ENCODE measurements at regions not wholly inside any gene's neighbourhood (a gene's known extent, or its start where the extent isn't known, plus 50 kb on each side); places are given as distances from the start of the nearest gene placed in this dataset.

- ATAC-seq (replicated peaks in 1 of 2) (no peak), DNase-seq (no peak)
- H3K27me3 Mint-ChIP-seq (ENCODE audit: low read depth), result peaks cover 11% of the 10 kb centered on the region
- no peak overlapping the region for H3K4me3 Mint-ChIP-seq
- no peak overlapping the region for H3K27ac Mint-ChIP-seq
- no peaks in the 10 kb centered on the region for H3K36me3 Mint-ChIP-seq (ENCODE audit: insufficient read depth in 2 of 2)
- no peaks in the 10 kb centered on the region for H3K4me1 Mint-ChIP-seq (ENCODE audit: low read depth)
- no peaks in the 10 kb centered on the region for H3K9me3 Mint-ChIP-seq
Measured at GRCh38 chr1:213647864-213648650, 339.7 kb upstream of the PROX1 start.

GRCh38 chr1:213649373-213649772 is 338.4 kb upstream of the PROX1 start:
- H3K27ac Mint-ChIP-seq, result no peak overlapping the region
- no peaks in the 10 kb centered on the region for H3K4me1 Mint-ChIP-seq (ENCODE audit: low read depth)
- H3K27me3 Mint-ChIP-seq (ENCODE audit: low read depth), result peaks cover 11% of the 10 kb centered on the region
- no peak for ATAC-seq (replicated peaks in 1 of 2)
- no peaks in the 10 kb centered on the region for H3K9me3 Mint-ChIP-seq
- DNase-seq, result no peak
- no peaks in the 10 kb centered on the region for H3K36me3 Mint-ChIP-seq (ENCODE audit: insufficient read depth in 2 of 2)
- H3K4me3 Mint-ChIP-seq, result no peak overlapping the region

- H3K27me3 Mint-ChIP-seq (ENCODE audit: low read depth), result peaks cover 11% of the 10 kb centered on the region
- H3K9me3 Mint-ChIP-seq, result no peaks in the 10 kb centered on the region
- DNase-seq (no peak), ATAC-seq (replicated peaks in 1 of 2) (no peak)
- H3K27ac Mint-ChIP-seq, result no peak overlapping the region
- no peaks in the 10 kb centered on the region for H3K4me1 Mint-ChIP-seq (ENCODE audit: low read depth)
- no peak overlapping the region for H3K4me3 Mint-ChIP-seq
- no peaks in the 10 kb centered on the region for H3K36me3 Mint-ChIP-seq (ENCODE audit: insufficient read depth in 2 of 2)
Measured at GRCh38 chr1:213650603-213651002, 337.2 kb upstream of the PROX1 start.

GRCh38 chr1:213651077-213651476 is 336.7 kb upstream of the PROX1 start:
- ATAC-seq (replicated peaks in 1 of 2), result no peak
- Mint-ChIP-seq H3K27me3 (ENCODE audit: low read depth) (peaks cover 11% of the 10 kb centered on the region), H3K4me3 (no peak overlapping the region), H3K36me3 (ENCODE audit: insufficient read depth in 2 of 2) (no peaks in the 10 kb centered on the region), H3K9me3 (no peaks in the 10 kb centered on the region), H3K4me1 (ENCODE audit: low read depth) (no peaks in the 10 kb centered on the region), H3K27ac (no peak overlapping the region)
- DNase-seq, result no peak

GRCh38 chr1:213652109-213652508 is 335.7 kb upstream of the PROX1 start:
- Mint-ChIP-seq H3K36me3 (ENCODE audit: insufficient read depth in 2 of 2) (no peaks in the 10 kb centered on the region), H3K4me3 (no peak overlapping the region), H3K27me3 (ENCODE audit: low read depth) (peaks cover 11% of the 10 kb centered on the region), H3K27ac (no peak overlapping the region), H3K9me3 (no peaks in the 10 kb centered on the region), H3K4me1 (ENCODE audit: low read depth) (no peaks in the 10 kb centered on the region)
- DNase-seq (no peak), ATAC-seq (replicated peaks in 1 of 2) (no peak)

GRCh38 chr1:213656039-213656438 is 331.7 kb upstream of the PROX1 start:
- Mint-ChIP-seq H3K27ac (no peak overlapping the region), H3K4me1 (ENCODE audit: low read depth) (no peaks in the 10 kb centered on the region), H3K4me3 (no peak overlapping the region), H3K9me3 (no peaks in the 10 kb centered on the region), H3K27me3 (ENCODE audit: low read depth) (no peaks in the 10 kb centered on the region), H3K36me3 (ENCODE audit: insufficient read depth in 2 of 2) (no peaks in the 10 kb centered on the region)
- no peak for ATAC-seq (replicated peaks in 1 of 2)
- DNase-seq, result no peak

- Mint-ChIP-seq H3K4me1 (ENCODE audit: low read depth) (no peaks in the 10 kb centered on the region), H3K27ac (no peak overlapping the region), H3K9me3 (no peaks in the 10 kb centered on the region), H3K4me3 (no peak overlapping the region), H3K36me3 (ENCODE audit: insufficient read depth in 2 of 2) (no peaks in the 10 kb centered on the region), H3K27me3 (ENCODE audit: low read depth) (no peaks in the 10 kb centered on the region)
- DNase-seq (no peak), ATAC-seq (replicated peaks in 1 of 2) (no peak)
Measured at GRCh38 chr1:213656503-213656902, 331.3 kb upstream of the PROX1 start.

GRCh38 chr1:213657013-213657412 is 330.8 kb upstream of the PROX1 start:
- Mint-ChIP-seq H3K9me3 (no peaks in the 10 kb centered on the region), H3K27ac (no peak overlapping the region), H3K27me3 (ENCODE audit: low read depth) (no peaks in the 10 kb centered on the region), H3K4me3 (no peak overlapping the region), H3K36me3 (ENCODE audit: insufficient read depth in 2 of 2) (no peaks in the 10 kb centered on the region), H3K4me1 (ENCODE audit: low read depth) (no peaks in the 10 kb centered on the region)
- ATAC-seq (replicated peaks in 1 of 2) (no peak), DNase-seq (no peak)

- Mint-ChIP-seq H3K4me1 (ENCODE audit: low read depth) (no peaks in the 10 kb centered on the region), H3K4me3 (no peak overlapping the region), H3K27ac (no peak overlapping the region), H3K36me3 (ENCODE audit: insufficient read depth in 2 of 2) (no peaks in the 10 kb centered on the region), H3K27me3 (ENCODE audit: low read depth) (peaks cover 4% of the 10 kb centered on the region), H3K9me3 (no peaks in the 10 kb centered on the region)
- ATAC-seq (replicated peaks in 1 of 2) (no peak), DNase-seq (no peak)
Measured at GRCh38 chr1:213657879-213658278, 329.9 kb upstream of the PROX1 start.

- Mint-ChIP-seq H3K4me1 (ENCODE audit: low read depth) (no peaks in the 10 kb centered on the region), H3K36me3 (ENCODE audit: insufficient read depth in 2 of 2) (no peaks in the 10 kb centered on the region), H3K4me3 (no peak overlapping the region), H3K27me3 (ENCODE audit: low read depth) (peaks cover 4% of the 10 kb centered on the region), H3K9me3 (no peaks in the 10 kb centered on the region), H3K27ac (no peak overlapping the region)
- DNase-seq (no peak), ATAC-seq (replicated peaks in 1 of 2) (no peak)
Measured at GRCh38 chr1:213658457-213658856, 329.3 kb upstream of the PROX1 start.

- Mint-ChIP-seq H3K27me3 (ENCODE audit: low read depth) (peaks cover 4% of the 10 kb centered on the region), H3K9me3 (no peaks in the 10 kb centered on the region), H3K36me3 (ENCODE audit: insufficient read depth in 2 of 2) (no peaks in the 10 kb centered on the region), H3K27ac (no peak overlapping the region), H3K4me3 (no peak overlapping the region), H3K4me1 (ENCODE audit: low read depth) (no peaks in the 10 kb centered on the region)
- no peak for ATAC-seq (replicated peaks in 1 of 2)
- DNase-seq, result no peak
Measured at GRCh38 chr1:213659580-213660547, 327.9 kb upstream of the PROX1 start.

- ATAC-seq (replicated peaks in 1 of 2) (peak in 1 of 2 donors; percentile 47), DNase-seq (no peak)
- H3K4me3 Mint-ChIP-seq, result no peak overlapping the region
- no peaks in the 10 kb centered on the region for H3K4me1 Mint-ChIP-seq (ENCODE audit: low read depth)
- H3K27me3 Mint-ChIP-seq (ENCODE audit: low read depth), result peaks cover 4% of the 10 kb centered on the region
- no peak overlapping the region for H3K27ac Mint-ChIP-seq
- H3K9me3 Mint-ChIP-seq, result no peaks in the 10 kb centered on the region
- no peaks in the 10 kb centered on the region for H3K36me3 Mint-ChIP-seq (ENCODE audit: insufficient read depth in 2 of 2)
Measured at GRCh38 chr1:213661302-213661701, 326.5 kb upstream of the PROX1 start.

GRCh38 chr1:213666113-213666512 is 321.7 kb upstream of the PROX1 start:
- no peaks in the 10 kb centered on the region for H3K9me3 Mint-ChIP-seq
- peaks cover 4% of the 10 kb centered on the region for H3K27me3 Mint-ChIP-seq (ENCODE audit: low read depth)
- no peak overlapping the region for H3K4me3 Mint-ChIP-seq
- ATAC-seq (replicated peaks in 1 of 2) (no peak), DNase-seq (no peak)
- H3K27ac Mint-ChIP-seq, result no peak overlapping the region
- H3K4me1 Mint-ChIP-seq (ENCODE audit: low read depth), result peaks cover 11% of the 10 kb centered on the region
- no peaks in the 10 kb centered on the region for H3K36me3 Mint-ChIP-seq (ENCODE audit: insufficient read depth in 2 of 2)

All from activated T-cell treated with anti-CD3 and anti-CD28 coated beads, Interleukin-2, amount 50 U/mL, for 72 hours (primary cell).